Neural progenitor cell (in vitro differentiated cells): ENCODE measurements at regions not wholly inside any gene's neighbourhood (a gene's known extent, or its start where the extent isn't known, plus 50 kb on each side); places are given as distances from the start of the nearest gene placed in this dataset.

Experiments used
- EZH2phosphoT487 ChIP-seq: fragments of 200-600 bp; sonication (generic); IDR thresholded peaks from 2 replicates; pipeline ENCODE4 v1.6.1; 2017; ENCODE audit warnings: antibody characterized with exemption
- TF ChIP-seq, protein P1 (sequence below): fragments of 200-600 bp; sonication (generic); IDR thresholded peaks from 2 replicates; pipeline ENCODE4 v1.5.1; 2017; ENCODE audit warnings: antibody characterized with exemption, mild to moderate bottlenecking

DNA sequence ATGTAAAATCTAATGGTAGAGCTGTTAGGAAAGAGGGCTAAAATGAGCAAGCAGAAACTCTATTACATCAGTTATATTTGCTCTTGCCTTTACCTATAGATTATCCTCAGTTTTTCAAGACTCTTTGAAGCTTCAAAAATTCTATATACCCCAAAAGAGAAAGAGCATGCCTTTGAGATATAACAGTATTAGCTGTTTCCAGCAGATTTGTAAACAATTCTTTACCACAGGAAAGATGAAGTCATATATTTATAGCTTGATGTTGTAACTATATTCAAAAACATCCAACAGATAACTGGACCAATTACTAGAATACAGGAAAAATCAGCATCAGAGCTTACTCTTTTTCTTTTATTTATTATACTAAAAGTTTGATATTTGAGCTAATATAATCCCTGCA, 416.2 kb upstream of the TPK1 start:
- TF ChIP-seq, protein P1, sequence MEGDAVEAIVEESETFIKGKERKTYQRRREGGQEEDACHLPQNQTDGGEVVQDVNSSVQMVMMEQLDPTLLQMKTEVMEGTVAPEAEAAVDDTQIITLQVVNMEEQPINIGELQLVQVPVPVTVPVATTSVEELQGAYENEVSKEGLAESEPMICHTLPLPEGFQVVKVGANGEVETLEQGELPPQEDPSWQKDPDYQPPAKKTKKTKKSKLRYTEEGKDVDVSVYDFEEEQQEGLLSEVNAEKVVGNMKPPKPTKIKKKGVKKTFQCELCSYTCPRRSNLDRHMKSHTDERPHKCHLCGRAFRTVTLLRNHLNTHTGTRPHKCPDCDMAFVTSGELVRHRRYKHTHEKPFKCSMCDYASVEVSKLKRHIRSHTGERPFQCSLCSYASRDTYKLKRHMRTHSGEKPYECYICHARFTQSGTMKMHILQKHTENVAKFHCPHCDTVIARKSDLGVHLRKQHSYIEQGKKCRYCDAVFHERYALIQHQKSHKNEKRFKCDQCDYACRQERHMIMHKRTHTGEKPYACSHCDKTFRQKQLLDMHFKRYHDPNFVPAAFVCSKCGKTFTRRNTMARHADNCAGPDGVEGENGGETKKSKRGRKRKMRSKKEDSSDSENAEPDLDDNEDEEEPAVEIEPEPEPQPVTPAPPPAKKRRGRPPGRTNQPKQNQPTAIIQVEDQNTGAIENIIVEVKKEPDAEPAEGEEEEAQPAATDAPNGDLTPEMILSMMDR = no peak
- no peak for TF ChIP-seq EZH2phosphoT487
